Activated T-cell treated with anti-CD3 and anti-CD28 coated beads, Interleukin-2, amount 50 U/mL, for 4 hours (primary cell): ENCODE measurements at regions not wholly inside any gene's neighbourhood (a gene's known extent, or its start where the extent isn't known, plus 50 kb on each side); places are given as distances from the start of the nearest gene placed in this dataset.

Experiments
- ATAC-seq, 2 donors: fragments of 200-7000 bp; cut with Tn5 transposase; one replicate each; pipeline ENCODE4 v1.10.0; 2021
- DNase-seq: peaks from one replicate; pipeline ENCODE4 v3.0.0-alpha.2; 2020
- H3K27me3 Mint-ChIP-seq: one replicate; pipeline ENCODE4 v1.8.0; 2021; ENCODE audit warnings: low read depth, mixed read lengths
- H3K36me3 Mint-ChIP-seq: one replicate; pipeline ENCODE4 v1.8.0; 2022; ENCODE audit warnings: mixed read lengths; ENCODE audit not compliant: insufficient read depth
- H3K4me1 Mint-ChIP-seq: one replicate; pipeline ENCODE4 v1.8.0; 2021; ENCODE audit warnings: low read depth, mixed read lengths
- H3K4me3 Mint-ChIP-seq: one replicate; pipeline ENCODE4 v1.8.0; 2021; ENCODE audit warnings: mild to moderate bottlenecking, moderate library complexity, mixed read lengths
- H3K9me3 Mint-ChIP-seq: one replicate; pipeline ENCODE4 v1.8.0; 2021; ENCODE audit warnings: mixed read lengths

DNA sequence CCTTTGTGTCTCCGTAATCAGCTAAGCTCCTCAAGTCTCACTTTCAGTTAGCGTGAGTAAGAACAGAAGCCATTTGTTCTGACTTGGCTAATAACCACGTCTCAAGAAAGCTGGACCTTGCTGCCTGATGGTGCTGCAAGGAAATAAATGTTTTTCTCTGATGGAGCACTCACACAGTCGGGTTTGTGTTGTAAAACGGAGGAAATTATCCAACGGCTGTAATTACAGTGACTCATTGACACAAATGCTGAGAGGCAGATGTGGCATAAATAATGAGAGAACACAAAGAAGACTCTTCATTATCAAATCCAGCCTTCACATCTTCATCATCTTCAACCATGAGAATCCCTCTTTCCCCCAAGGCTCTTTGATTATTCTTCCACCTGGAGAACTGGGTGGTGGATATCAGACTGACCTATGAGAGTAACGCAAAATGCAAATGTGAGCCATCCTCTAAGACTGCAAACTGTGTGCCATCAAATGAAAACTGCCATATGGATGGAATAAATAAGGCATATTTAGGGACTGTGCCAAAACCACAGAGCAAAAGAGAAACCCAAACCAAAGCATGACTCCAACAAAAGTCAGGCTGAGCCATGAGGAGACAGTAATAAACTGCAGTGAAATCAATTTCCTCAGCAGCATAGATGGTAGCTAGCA lies 252.6 kb downstream of the RND3 start:
- Mint-ChIP-seq H3K4me3 (no peak overlapping the region), H3K4me1 (no peaks in the 10 kb centered on the region), H3K9me3 (no peaks in the 10 kb centered on the region), H3K36me3 (no peaks in the 10 kb centered on the region), H3K27me3 (no peaks in the 10 kb centered on the region)
- DNase-seq: no peak
- ATAC-seq: no peak

DNA sequence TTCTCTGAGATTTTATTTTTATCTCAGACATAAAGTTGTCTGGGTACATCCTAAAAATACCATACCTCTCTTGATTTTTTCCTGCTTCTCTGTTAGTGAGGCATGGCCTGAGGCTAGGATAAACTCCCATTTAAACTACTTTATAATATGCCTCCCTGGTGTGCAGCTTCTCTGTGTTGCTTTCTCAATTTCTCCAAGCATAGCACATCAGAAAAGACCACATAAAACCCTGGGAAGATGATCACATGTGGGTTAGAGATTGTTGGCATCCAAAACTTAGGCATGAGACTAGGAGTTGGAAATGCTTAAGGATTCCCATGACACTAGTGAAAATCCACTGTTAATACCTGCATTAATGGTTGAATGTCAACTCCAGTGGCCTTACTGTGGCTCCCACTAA lies 254.6 kb downstream of the RND3 start:
- Mint-ChIP-seq H3K27me3 (no peaks in the 10 kb centered on the region), H3K4me3 (no peak overlapping the region), H3K4me1 (no peaks in the 10 kb centered on the region), H3K9me3 (no peaks in the 10 kb centered on the region), H3K36me3 (no peaks in the 10 kb centered on the region)
- DNase-seq (no peak), ATAC-seq (no peak)

DNA sequence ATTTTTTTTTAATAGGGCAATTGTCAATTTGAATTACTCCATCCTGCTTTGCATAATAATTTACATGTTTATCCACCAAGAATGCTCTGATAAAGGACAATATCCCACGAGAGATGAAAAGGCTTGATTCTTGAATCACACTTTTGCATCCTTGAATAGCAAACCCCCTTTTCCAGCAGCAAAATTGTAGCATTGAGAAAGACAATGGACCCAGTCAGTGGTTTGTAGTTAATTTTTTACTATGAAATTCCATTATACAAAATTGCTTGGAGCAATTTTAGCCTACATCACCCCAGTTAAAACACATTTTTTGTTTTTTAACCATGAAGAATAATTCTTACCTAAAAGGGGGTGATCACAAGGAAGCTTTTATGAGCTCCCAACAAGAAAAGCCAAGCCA lies 255.1 kb downstream of the RND3 start:
- no peaks in the 10 kb centered on the region for H3K9me3 Mint-ChIP-seq
- no peaks in the 10 kb centered on the region for H3K27me3 Mint-ChIP-seq
- no peaks in the 10 kb centered on the region for H3K36me3 Mint-ChIP-seq
- H3K4me3 Mint-ChIP-seq: no peak overlapping the region
- DNase-seq: no peak
- no peaks in the 10 kb centered on the region for H3K4me1 Mint-ChIP-seq
- no peak for ATAC-seq

DNA sequence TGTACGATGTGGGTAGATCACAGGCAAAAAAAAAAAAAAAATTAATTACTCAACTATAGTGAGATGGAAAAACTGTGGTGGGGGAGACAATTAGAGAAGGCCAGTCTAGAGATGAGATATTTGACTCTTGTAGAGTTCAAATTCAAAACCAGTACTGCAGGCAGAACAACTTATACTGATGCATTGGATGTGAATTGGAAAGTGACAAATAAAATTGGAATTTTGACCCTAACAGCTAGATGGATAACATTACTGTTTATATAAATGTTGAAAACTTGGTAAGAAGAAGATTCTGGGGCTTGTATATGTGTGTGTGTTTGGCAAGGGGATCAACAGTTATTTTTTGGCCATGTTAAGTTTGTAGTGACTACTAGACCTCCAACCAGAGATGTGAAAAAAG lies 256.9 kb downstream of the RND3 start:
- ATAC-seq: no peak
- no peaks in the 10 kb centered on the region for H3K36me3 Mint-ChIP-seq

DNA sequence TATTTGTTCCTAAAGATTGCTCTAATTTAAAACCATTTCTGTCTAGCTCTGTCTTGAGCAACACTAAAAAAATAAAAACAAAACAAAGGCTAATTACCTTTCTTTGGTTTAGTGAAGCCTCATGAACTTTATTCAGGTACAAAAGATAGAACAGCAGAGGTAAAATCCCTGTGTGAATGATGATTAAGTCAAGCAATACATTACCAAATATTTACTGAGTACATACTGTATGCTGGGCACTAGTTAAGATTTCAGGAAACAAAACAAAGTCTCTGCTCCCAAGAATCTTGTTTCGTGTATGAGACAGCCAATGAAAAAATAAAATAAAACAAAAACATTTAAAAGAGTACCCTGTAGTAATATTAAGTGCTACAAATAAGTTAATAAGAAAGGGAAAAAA lies 257.5 kb downstream of the RND3 start:
- Mint-ChIP-seq H3K4me1 (no peaks in the 10 kb centered on the region), H3K36me3 (no peaks in the 10 kb centered on the region), H3K27me3 (no peaks in the 10 kb centered on the region), H3K9me3 (peaks cover 3% of the 10 kb centered on the region), H3K4me3 (no peak overlapping the region)
- no peak for ATAC-seq
- no peak for DNase-seq

More for the DNA sequence above, 256.9 kb downstream of the RND3 start:
- H3K9me3 Mint-ChIP-seq: peaks cover 3% of the 10 kb centered on the region
- DNase-seq: no peak
- no peaks in the 10 kb centered on the region for H3K27me3 Mint-ChIP-seq
- H3K4me1 Mint-ChIP-seq: no peaks in the 10 kb centered on the region
- no peak overlapping the region for H3K4me3 Mint-ChIP-seq

DNA sequence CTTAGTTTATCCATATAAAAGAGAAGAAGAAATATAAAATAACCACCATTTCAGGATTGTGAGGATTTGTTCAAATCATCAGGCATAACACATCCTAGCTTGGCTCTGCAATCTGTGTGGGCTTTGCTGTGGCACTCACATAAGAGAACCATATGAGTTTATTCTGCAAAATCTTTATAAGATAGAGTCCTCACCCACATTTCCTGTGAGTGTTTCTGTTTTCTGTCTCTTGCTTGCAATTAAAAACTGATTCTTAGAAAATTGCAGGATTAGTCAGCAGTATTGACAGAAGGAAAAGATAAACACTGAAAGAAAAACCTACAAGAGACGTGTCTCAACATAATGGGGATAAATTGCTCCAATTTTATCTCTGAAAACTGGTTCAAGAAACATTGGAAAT lies 258.5 kb downstream of the RND3 start:
- no peaks in the 10 kb centered on the region for H3K27me3 Mint-ChIP-seq
- no peaks in the 10 kb centered on the region for H3K4me1 Mint-ChIP-seq
- DNase-seq: no peak
- no peak for ATAC-seq
- H3K9me3 Mint-ChIP-seq: peaks cover 3% of the 10 kb centered on the region
- no peak overlapping the region for H3K4me3 Mint-ChIP-seq
- no peaks in the 10 kb centered on the region for H3K36me3 Mint-ChIP-seq

DNA sequence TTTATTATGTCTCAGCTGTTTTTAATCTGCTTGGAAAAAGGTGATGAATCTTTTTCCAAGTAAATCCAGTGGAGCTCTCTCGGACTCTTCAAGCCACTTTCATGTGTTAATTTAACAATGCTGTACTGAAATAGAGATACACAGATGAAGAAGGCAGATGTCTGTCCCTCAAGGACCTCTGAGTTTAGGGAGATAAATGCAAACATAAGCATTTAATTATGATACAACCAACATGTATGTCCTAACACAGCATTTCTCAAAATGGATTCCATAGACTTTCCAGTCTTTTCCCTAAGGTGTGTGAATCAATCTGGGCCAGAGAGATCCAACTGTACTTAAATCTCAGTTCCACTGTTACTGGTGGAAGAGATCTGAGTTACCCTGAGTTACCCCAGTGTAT lies 262.4 kb downstream of the RND3 start:
- H3K9me3 Mint-ChIP-seq: peaks cover 3% of the 10 kb centered on the region
- no peak overlapping the region for H3K4me3 Mint-ChIP-seq
- no peaks in the 10 kb centered on the region for H3K4me1 Mint-ChIP-seq
- no peaks in the 10 kb centered on the region for H3K36me3 Mint-ChIP-seq
- ATAC-seq: no peak
- H3K27me3 Mint-ChIP-seq: no peaks in the 10 kb centered on the region
- no peak for DNase-seq

DNA sequence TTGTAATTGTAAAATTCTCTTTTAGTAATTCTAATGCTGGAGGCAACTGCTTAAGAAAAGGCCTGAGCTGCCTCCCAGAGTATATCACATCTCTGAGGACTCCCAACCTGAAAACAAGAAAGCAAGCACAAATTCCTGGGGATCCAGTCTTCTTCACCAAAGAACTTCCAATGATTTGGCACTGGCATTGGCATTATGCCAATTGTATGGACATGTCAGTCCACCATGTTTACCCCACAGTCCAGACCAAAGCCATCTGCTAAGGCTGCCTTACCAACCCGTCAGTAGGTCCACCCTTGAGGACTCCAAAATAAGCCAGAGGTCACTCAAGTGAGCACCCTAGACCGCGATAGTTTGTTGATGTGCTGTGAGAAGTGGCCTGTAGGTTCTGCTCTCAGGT lies 263.1 kb downstream of the RND3 start:
- H3K4me1 Mint-ChIP-seq: no peaks in the 10 kb centered on the region
- ATAC-seq: no peak

DNA sequence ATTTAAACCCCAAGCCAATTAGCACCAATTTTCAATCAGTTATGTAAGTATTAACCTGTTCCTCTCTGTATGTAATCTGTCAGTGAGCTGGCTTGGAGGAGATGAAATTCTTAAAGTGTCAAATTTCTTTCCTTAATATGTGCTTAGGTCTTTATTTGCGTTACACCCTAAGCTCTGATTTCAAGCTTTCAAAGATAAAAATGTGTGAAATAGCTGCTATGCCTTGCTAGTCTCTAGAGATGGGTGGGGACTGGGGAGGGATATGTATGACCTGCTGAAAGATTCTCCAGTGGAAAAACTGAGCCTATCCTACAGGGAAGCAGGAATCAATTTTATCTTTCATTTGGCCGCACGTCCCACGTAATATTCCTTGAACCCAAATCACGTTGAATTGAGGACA lies 264.5 kb downstream of the RND3 start:
- peaks cover 3% of the 10 kb centered on the region for H3K9me3 Mint-ChIP-seq
- ATAC-seq (no peak), DNase-seq (no peak)
- no peak overlapping the region for H3K4me3 Mint-ChIP-seq
- H3K27me3 Mint-ChIP-seq: no peaks in the 10 kb centered on the region
- no peaks in the 10 kb centered on the region for H3K36me3 Mint-ChIP-seq
- H3K4me1 Mint-ChIP-seq: no peaks in the 10 kb centered on the region

More for the DNA sequence above, 263.1 kb downstream of the RND3 start:
- no peaks in the 10 kb centered on the region for H3K27me3 Mint-ChIP-seq
- no peak overlapping the region for H3K4me3 Mint-ChIP-seq
- H3K9me3 Mint-ChIP-seq: peaks cover 3% of the 10 kb centered on the region
- no peak for DNase-seq
- no peaks in the 10 kb centered on the region for H3K36me3 Mint-ChIP-seq

DNA sequence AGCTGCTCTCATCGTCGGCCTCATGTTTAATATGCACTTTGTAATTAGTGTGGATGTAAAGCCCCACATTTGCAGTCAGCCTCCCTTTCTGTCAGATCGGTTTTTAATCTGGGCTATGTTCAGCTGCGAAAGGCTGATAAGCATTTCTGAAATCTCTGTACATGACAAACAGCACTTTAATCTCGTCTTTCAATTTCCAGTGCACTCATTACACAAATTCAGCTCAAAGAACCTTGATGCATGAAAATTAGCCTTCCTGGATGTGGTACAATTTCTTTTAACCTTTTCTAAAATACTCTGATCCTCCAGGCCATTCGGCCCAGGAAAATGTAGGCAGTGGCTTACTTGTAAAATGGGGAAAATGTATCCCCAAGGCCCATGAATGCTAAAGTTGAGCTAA lies 265.1 kb downstream of the RND3 start:
- H3K4me1 Mint-ChIP-seq: no peaks in the 10 kb centered on the region
- no peak for DNase-seq
- peaks cover 3% of the 10 kb centered on the region for H3K9me3 Mint-ChIP-seq
- H3K36me3 Mint-ChIP-seq: no peaks in the 10 kb centered on the region
- no peak for ATAC-seq
- no peak overlapping the region for H3K4me3 Mint-ChIP-seq
- no peaks in the 10 kb centered on the region for H3K27me3 Mint-ChIP-seq

DNA sequence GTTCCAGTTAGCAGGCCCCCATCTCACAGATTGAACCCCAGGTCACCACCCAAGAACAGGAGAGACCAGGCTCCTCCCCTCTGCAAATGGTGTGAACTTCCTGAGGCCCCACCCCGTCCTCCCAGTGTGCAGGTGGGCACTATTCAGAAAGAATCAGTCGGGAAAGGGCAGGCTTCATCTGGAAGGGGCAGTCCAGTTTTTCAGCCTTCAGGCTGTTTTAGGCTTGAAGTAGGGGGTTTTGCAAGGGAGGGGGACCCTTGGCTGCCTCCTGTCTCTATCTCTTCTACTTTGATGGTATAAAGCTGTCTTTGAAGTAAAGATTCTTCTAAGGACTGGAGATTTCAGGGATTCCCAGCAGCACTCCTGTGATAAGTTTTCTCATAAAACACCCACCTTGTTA lies 267.6 kb downstream of the RND3 start:
- Mint-ChIP-seq H3K36me3 (no peaks in the 10 kb centered on the region), H3K4me1 (no peaks in the 10 kb centered on the region)
- no peak for ATAC-seq

DNA sequence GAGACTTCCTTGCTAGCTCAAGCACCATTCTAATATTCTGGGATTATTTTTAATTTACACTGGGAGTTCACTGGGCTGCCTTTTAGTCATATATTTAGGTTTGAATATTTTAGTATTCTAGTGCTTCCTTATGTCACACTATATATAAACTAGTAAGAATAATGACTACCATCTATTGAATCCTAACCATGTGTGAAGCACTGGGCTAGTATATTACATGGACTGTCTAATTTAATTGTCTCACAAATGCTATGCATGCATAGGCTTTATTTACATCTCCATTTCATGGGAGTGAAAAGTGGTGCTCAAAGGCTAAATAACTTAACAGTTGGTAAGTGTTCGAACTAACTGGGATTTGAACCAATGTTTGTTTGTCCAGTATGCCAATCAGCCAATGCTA lies 272.4 kb downstream of the RND3 start:
- H3K9me3 Mint-ChIP-seq: no peaks in the 10 kb centered on the region

More for the DNA sequence above, 267.6 kb downstream of the RND3 start:
- Mint-ChIP-seq H3K27me3 (no peaks in the 10 kb centered on the region), H3K4me3 (no peak overlapping the region), H3K9me3 (no peaks in the 10 kb centered on the region)
- no peak for DNase-seq

DNA sequence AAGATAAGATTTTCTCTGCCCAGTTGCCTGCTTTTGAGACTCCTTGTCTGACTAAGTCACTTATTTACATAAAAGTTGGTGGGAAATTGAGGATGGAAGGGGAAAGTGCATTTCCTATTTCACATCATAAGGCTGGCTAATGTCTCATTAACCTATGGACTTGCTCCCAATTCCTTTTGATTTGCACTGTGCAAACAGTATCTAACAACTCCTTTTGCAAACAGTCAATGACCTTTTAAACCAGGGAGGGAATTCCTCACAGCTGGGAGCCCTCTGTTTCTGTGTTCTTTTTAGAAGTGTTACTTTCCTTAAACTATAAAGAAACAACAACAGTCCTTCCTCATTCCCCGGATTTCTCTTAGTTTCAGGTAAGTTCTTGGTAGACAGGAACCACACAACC lies 272.8 kb downstream of the RND3 start:
- Mint-ChIP-seq H3K4me1 (no peaks in the 10 kb centered on the region), H3K36me3 (no peaks in the 10 kb centered on the region), H3K9me3 (no peaks in the 10 kb centered on the region), H3K4me3 (no peak overlapping the region), H3K27me3 (no peaks in the 10 kb centered on the region)
- DNase-seq (no peak), ATAC-seq (no peak)

More for the DNA sequence above, 272.4 kb downstream of the RND3 start:
- ATAC-seq: no peak
- no peaks in the 10 kb centered on the region for H3K4me1 Mint-ChIP-seq
- no peaks in the 10 kb centered on the region for H3K36me3 Mint-ChIP-seq
- no peak overlapping the region for H3K4me3 Mint-ChIP-seq
- no peak for DNase-seq
- no peaks in the 10 kb centered on the region for H3K27me3 Mint-ChIP-seq

DNA sequence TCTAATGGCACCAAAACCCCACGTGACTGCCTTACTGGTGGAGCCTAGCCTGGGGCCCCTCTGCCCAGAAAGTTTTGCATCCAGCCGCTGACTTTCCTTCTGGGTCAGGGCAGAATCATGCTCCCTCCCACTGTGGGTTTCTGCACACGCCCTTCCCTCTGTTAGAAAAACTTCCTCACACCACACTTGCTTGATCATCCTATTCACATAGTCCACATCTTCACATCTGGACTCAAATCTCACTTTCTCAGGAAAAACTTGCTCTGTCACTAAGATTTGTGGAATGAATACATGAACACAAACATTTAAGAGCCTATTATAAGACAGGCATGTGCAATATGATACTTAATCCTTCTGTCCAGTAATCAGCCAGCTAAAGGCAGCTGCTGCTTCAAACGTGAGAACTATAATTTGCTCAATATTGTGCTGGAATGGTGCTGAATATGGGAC lies 274.7 kb downstream of the RND3 start:
- Mint-ChIP-seq H3K4me3 (no peak overlapping the region), H3K36me3 (no peaks in the 10 kb centered on the region), H3K27me3 (no peaks in the 10 kb centered on the region), H3K9me3 (no peaks in the 10 kb centered on the region), H3K4me1 (no peaks in the 10 kb centered on the region)
- no peak for ATAC-seq
- no peak for DNase-seq

DNA sequence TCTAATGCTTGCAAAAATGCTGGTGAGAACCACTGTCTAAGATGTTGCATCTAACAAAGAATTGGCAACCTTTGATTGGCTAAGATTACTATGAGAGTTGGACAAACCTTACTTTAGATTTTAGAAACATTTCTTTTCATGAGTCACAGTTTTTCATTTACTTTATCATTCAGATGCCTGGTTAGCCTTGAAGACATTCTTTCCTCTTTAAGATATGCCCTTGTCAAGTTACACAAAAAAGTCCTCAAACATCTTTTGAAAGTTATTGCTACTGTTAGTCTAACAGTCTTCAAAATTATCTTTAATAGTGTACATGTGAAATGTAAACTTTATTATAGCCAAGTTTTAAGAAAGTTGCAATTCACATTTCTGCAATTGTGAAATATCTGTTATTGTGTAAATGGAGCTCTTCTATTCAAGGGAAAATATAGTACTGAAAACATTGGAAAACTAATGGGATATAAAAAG lies 276.3 kb downstream of the RND3 start:
- H3K36me3 Mint-ChIP-seq: no peaks in the 10 kb centered on the region
- no peak overlapping the region for H3K4me3 Mint-ChIP-seq
- no peak for ATAC-seq
- H3K27me3 Mint-ChIP-seq: no peaks in the 10 kb centered on the region
- DNase-seq: no peak
- no peaks in the 10 kb centered on the region for H3K4me1 Mint-ChIP-seq
- H3K9me3 Mint-ChIP-seq: no peaks in the 10 kb centered on the region

DNA sequence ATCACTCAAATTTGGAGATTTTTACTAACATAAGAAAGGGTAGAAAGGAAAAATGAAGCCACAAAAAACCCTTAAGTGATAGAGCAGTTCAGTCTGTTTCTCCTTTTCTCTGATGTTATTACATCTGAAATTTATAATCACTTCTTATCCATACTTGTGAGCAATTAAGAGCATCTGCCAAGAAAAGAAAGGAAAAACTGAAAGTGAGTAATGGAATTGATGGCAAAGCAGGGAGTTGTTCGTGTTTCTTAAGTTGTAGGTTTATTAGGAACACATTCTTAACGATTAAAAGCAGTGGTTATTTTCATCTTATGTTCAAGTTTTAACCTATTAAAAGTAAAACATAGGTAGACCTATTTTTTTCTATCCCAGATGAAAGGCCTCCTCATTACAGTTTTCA lies 277.7 kb downstream of the RND3 start:
- no peaks in the 10 kb centered on the region for H3K4me1 Mint-ChIP-seq
- H3K4me3 Mint-ChIP-seq: no peak overlapping the region
- DNase-seq: no peak
- H3K27me3 Mint-ChIP-seq: no peaks in the 10 kb centered on the region
- ATAC-seq: no peak
- no peaks in the 10 kb centered on the region for H3K9me3 Mint-ChIP-seq
- no peaks in the 10 kb centered on the region for H3K36me3 Mint-ChIP-seq
